GM19099 (cell line): ENCODE measurements at regions not wholly inside any gene's neighbourhood (a gene's known extent, or its start where the extent isn't known, plus 50 kb on each side); places are given as distances from the start of the nearest gene placed in this dataset.

ENCODE experiments used
- POLR2A ChIP-seq: IDR thresholded peaks from 3 replicates; pipeline ENCODE4 v1.6.1; 2011; ENCODE audit warnings: low read depth; ENCODE audit not compliant: insufficient read length; ENCODE audit errors: extremely low read depth

DNA sequence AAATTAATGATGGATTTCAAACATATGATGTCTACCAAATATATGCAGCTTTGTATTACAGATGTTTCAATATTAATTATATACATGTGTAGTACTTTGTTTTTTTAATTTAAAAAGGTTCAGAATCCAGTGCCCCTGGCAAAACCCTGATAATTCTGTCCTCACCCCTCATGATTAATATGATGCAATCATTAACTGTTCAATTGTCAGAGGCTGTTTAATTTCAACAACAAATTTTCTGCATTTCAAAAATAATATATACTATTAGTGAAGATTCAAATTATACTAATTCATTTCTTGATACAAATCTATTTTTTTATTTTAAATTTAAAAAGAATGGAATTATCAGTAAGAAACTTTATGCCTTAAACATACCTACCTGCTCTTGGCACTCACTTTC lies 162.6 kb downstream of the HHIPL2 start:
- TF ChIP-seq POLR2A, result no peak

DNA sequence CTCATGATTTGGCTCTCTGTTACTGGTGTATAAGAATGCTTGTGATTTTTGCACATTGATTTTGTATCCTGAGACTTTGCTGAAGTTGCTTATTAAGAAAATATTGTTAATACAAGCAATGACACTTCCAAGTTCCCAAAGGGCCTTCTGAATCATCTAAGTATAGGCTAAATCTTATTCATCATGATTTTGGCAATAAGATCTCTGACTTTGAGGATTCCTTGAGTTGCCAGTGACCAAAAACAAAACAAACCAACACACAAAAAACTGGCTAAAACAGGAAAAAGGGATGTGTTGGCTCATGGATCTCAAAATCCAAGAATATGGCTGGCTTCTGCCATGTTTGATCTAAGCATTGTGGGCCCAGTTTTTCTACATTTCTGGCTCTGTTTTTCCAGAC lies 163.4 kb downstream of the HHIPL2 start:
- TF ChIP-seq POLR2A, result no peak

DNA sequence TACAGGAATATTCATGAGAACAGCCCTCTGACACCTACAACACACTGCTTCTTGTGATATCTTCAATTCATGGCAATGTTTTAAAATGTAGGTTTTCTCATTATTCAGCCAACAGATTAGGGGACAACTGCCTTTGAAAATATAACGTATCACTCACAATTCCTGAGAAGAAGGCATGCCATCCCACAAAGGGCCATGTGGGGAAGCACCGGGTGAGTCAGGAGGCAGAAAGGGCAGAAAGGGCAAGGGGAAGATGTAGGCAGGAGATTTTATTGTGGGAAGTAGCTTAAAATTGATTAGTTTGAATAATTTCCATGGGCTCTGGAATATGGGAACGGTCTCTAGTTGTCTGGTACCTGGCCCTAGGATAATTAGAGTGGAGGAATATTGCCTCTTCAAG lies 165.7 kb downstream of the HHIPL2 start:
- no peak for TF ChIP-seq POLR2A

DNA sequence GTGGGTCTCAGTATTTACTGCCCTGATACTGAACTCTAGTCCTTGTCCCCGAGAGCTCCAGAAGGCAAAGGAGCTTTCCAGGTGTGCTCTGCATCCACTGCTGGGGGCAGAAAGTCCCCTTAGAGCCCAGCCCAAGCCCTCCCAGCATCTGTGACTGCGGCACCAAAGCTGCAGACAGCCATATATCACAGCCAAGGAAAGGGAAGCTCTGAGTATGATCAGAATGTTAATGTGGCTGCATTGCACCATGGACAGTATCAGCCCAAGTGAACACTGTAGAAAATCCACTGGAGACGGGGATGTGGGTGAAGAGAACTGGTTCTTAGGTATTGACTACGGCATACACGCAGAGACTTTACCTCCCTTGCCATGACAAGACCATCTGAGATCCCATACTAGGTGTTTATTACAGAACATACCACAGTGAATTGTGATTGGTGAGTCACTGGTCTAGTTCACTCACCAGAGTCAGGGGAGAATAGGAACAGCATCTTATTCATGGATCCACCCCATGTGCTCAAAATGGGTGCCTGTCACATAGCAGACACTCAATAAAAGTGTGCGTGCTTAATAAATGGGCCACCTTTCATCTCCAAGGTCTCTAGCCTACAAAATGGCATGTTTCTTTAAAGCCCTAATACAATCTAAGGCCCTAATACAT lies 170.3 kb downstream of the HHIPL2 start:
- TF ChIP-seq POLR2A, result no peak

DNA sequence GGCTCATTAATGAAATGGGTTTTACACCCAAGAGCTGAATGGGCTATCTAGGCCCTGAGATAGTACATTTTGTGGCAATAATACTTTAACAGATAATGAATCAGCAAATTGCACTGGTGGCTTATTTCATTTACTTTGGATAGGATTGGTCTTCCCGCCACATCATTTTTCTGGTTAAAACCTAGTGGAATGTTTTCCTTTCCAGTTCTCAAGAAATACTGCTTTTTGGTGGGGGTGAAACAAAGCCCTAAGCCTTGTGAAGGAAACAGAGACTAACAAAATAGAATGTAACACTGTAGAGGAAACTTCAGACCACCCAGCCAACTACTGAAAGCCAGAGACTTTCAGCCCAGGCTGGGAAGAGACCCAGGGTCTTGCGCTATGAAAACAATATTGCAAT lies 172.2 kb downstream of the HHIPL2 start:
- TF ChIP-seq POLR2A, result no peak

DNA sequence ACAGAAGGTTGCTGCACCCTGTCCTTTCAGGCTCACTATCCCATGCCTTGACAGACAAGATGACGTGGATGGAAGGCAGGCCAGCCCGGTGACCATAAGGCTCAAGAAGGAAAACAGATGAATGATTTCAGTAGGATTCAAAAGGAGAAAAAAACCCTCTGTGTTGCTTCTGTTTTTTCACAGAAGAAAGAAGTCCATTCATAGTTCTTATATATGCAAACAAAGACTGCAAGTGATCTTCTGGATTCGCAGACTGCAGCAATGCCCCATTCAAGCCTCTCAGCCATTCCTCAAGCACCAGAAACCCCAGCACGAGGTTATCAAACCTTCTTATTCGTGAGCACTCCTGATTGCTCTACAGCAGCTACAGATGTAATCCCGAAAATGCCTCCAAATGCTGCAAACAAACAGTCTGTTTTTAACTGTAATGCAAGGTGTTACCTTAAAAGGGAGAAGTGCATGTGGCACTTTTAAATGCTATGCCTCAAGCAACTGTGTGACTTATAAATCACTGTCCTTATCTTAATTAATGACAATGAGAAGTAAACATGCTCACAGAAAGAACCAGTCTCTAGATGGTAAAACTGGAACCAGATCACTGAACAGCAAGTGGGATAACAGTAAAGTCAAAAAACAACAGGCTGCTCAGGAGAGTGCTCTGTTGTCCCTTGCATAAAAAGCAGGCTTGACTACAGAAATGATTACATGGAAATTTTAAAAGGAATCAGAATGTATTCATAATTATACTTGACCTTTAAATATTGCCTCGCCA lies 173.9 kb downstream of the HHIPL2 start:
- no peak for TF ChIP-seq POLR2A

DNA sequence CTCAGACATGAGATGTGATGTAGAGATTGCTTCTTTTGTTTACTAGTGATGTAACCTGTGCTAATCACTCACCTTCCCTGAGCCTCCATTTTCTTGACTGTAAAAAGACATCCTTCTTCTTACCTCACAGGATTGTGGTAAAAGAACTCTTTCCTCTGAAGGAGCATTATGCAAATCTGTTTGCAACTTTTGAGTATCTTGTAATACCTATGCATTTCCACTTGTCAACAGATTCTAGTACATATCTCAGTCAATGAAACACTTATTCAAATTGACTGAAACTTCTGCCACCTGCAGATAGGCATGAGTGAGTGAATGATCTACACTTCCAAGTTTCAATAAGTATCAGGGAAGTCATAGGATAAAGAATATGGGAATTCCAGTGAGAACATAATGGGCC lies 174.7 kb downstream of the HHIPL2 start:
- no peak for TF ChIP-seq POLR2A

DNA sequence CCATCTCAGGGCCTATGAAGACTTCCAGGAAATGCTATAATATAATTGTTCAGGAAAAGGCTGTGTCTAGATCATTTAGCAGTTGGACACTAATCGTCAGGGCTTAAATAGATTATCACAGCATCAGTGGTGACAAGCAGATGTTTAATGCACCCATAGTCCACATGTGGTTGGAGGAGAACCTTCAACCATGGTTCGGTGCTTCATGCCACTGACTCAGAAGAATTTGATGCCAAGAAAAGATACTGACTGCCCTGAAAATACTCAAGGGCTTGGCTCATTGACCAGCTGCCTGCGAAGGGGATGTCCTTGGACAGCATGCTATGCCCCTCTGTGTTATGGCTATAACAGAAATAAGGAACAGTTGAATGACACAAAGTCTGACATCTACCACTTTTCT lies 175.7 kb downstream of the HHIPL2 start:
- TF ChIP-seq POLR2A, result no peak

DNA sequence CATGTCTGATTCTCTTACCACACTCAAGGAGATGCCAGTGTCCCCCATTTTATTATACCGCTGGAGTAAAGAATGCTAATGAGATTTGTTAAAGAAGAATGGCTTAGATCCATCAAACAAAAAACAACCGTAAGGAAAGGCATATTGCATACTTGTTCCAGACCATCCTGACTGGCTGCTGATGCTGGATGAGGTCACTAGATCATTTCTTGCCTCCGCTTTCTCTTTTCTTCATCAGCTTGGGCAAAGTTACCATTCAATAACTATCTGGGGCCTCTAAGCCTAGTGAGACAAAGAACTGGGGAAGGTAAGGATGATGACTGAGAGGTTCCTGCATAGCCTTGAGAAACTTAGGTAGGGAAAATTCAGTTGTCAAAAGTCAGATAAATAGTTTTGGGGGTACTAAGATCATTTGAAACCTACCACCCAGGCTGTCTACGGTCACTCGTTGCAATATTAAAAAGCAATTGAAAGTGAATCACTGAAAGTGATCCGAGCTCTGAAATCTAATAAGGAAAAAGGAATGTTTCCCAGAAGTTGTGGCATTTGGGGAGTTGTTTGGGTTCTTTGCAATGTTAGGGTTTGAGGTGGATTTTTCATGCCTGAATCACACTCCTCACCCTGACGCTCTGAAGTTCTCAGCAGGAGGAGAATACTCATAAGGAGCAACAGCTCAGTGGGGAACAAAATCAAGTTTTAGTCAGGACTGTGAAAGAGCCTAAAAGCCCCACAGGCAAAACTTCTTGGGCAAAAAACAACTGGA lies 176.8 kb downstream of the HHIPL2 start:
- TF ChIP-seq POLR2A, result no peak

DNA sequence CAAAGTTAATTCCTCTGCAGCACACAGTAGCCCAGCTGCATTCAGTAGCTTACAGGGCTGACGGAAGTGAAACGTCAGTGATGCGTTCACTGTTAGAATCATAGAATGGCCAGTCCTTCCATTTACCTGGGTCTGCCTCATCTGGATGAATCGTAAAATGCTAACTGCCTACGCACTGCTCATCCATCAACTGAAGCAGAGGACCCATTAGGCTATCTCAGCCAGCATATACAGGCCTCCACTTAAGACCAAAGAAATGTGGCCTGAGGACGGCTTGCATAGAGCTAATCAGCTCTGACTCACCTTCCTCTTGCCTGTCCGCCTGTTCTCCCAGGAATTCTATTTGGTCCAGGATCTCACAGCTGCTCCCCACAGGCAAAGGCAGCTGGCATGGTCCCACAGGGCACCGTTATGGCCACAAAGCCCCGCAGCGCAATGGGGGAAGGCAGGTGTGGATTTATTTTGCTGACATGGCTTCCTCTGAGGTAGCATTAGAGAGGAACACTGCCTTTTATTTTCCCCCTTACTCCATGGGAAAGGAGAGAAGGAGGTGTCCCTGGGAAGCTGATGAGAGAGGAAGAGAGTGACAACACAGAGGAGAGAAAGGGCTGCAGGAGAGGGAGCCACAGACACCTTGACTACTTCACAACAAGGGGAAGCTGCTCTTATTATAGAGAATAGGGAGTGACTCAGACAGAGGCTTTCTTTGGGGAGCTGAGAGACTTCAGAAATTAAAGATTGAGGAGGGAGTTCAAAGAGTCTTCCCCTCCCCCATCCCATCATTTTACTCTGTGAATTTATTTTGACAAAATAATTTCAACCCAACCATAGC lies 177.6 kb downstream of the HHIPL2 start:
- no peak for TF ChIP-seq POLR2A

DNA sequence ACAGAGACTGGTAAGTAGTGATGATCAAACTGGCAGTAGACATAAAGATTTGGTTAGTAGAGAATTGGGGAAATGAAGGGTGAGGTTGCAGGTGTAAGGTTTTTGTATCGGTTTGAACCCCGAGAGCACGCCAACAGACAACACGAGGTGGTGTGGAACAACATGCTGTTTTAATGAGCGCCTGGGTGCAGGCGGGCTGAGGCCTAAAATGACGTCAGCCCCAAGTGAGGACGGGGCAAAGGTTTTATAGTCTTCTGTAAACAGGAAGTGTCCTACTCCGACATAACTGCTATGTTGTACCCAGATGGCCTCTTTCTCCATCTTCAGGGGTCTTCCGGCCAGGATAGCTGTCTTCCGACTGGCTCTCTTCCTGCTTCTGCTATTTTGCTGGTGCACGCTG lies 178.8 kb downstream of the HHIPL2 start:
- TF ChIP-seq POLR2A, result no peak

DNA sequence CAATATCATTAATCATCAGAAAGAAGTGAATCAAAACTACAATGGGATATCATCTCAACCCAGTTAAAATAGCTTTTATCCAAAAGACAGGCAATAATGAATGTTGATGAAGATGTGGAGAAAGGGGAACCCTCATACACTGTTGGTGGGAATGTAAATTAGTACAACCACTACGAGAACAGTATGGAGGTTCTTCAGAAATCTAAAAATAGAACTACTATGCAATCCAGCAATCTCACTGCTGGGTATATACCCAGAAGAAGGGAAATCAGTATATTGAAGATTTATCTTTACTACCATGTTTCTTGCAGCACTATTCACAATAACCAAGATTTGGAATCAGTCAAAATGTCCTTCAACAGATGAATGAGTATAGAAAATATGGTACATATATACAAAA lies 189.8 kb downstream of the HHIPL2 start:
- no peak for TF ChIP-seq POLR2A

DNA sequence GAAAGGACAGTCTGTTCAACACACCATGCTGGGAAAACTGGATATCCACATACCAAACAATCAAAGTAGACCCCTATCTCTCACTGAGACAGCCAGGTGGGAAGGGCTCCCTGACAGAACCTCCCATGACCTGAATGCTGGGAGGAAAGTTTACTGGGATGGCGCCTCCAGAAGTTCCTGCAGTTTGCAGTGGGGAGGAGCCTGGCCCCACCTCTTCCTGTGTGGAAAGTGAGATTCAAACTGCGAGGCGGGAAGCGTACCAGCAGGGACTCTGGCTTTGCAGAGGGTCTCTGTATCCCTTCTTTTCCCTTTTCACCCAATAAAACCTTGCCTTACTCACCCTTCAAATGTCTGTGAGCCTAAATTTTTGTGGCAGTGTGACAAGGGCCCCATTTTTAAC lies 190.7 kb downstream of the HHIPL2 start:
- no peak for TF ChIP-seq POLR2A

DNA sequence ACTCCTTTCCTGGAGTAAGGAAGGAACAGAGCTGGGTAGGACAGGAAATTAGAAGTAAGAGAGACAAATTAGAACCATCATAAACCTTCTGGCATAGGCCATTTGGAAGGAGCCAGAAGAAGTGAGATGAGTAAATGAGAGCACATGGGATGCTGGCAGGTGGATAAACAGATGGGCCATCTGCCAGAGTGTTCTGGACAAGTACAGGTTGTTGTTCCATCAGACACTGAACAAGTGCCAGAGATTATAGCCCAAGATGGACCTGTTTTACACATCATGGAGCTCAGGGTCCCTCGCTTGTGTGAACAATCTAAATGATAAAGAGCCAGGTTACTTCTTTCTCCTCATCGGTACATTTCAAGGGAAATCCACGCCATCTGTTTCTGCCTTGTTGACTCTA lies 200.3 kb downstream of the HHIPL2 start:
- no peak for TF ChIP-seq POLR2A

DNA sequence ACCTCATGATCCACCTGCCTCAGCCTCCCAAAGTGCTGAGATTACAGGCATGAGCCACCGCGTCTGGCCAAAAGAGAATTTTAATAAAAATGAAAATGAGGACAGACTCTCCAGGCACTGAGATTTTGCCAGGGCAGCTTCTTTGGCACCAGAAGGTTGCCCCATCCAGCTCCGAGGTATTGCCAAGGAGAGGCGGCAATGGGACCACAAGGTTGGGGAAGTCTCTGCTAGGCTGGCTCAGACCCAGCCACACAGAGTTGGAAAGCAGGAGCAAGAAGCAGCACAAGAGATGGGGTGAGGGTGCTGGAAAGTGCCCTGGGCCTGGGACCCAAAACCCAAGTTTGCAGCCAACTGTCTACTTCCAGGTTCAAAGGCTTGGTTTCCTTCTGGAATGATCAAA lies 200.9 kb downstream of the HHIPL2 start:
- TF ChIP-seq POLR2A, result no peak
